H1 (cell line): ENCODE measurements at regions not wholly inside any gene's neighbourhood (a gene's known extent, or its start where the extent isn't known, plus 50 kb on each side); places are given as distances from the start of the nearest gene placed in this dataset.

ENCODE experiments used
- CTCF ChIP-seq, 3 experiments: IDR thresholded peaks; 1 replicate in 2 of 3; 2 replicates in 1 of 3; pipeline versions ENCODE4 v1.5.1 to v1.6.1; 2011; ENCODE audit warnings: low read length in 3 of 3, mild to moderate bottlenecking in 3 of 3, inconsistent platforms in 2 of 3, low read depth in 1 of 3, moderate library complexity in 1 of 3; ENCODE audit not compliant: insufficient read depth in 1 of 3; ENCODE audit errors: control extremely low read depth in 1 of 3
- PHF8 ChIP-seq: fragments of 200-600 bp; sonication (generic); conservative IDR thresholded peaks from 2 replicates; pipeline ENCODE4 v1.7.1; 2012; ENCODE audit warnings: low read depth, mild to moderate bottlenecking, inconsistent platforms, low read length, moderate library complexity
- TAF1 ChIP-seq: IDR thresholded peaks from 2 replicates; pipeline ENCODE4 v1.6.1; 2011; ENCODE audit warnings: mild to moderate bottlenecking, low read depth, low read length

GRCh38 chr3:80999481-80999880, 762.0 kb downstream of the GBE1 start:
- TF ChIP-seq TAF1: no peak
- no peak for TF ChIP-seq CTCF (IDR thresholded peaks at IDR 0.05; ENCODE audit: control extremely low read depth in 1 of 3, insufficient read depth in 1 of 3, low read depth in 1 of 3, low read length in 3 of 3)
- TF ChIP-seq PHF8: no peak
